ENCODE measurements at regions not wholly inside any gene's neighbourhood (a gene's known extent, or its start where the extent isn't known, plus 50 kb on each side); places are given as distances from the start of the nearest gene placed in this dataset.

DNA sequence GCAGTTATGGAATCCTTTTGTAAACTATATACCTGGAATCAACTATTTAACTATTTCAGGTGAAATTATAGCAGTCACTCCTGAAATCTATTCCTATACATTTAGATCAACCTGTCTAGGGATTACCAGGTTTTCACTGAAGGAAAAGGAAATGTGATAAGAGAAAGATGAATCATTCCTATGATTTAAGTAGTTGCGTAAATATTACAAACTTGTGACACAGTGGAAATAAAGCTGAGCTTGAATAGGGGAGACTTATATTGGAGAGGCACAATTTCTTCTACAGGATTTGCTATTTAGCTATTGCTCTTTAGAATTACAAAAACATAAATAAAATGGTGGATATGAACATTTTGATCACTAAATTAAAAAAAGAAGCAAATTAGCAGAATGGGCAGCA lies 284.1 kb upstream of the EPHA5 start:
- TF ChIP-seq EZH2 (IDR thresholded peaks at IDR 0.05; ENCODE audit: low read length, missing control alignments) = no peak
- TF ChIP-seq, protein P1, sequence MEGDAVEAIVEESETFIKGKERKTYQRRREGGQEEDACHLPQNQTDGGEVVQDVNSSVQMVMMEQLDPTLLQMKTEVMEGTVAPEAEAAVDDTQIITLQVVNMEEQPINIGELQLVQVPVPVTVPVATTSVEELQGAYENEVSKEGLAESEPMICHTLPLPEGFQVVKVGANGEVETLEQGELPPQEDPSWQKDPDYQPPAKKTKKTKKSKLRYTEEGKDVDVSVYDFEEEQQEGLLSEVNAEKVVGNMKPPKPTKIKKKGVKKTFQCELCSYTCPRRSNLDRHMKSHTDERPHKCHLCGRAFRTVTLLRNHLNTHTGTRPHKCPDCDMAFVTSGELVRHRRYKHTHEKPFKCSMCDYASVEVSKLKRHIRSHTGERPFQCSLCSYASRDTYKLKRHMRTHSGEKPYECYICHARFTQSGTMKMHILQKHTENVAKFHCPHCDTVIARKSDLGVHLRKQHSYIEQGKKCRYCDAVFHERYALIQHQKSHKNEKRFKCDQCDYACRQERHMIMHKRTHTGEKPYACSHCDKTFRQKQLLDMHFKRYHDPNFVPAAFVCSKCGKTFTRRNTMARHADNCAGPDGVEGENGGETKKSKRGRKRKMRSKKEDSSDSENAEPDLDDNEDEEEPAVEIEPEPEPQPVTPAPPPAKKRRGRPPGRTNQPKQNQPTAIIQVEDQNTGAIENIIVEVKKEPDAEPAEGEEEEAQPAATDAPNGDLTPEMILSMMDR (conservative IDR thresholded peaks at IDR 0.05 in 1 of 2, IDR thresholded peaks at IDR 0.05 in 1 of 2; ENCODE audit: low read depth in 1 of 2, low read length in 2 of 2) = no peak
- no peak for DNase-seq (ENCODE audit: low read depth in 2 of 2)

DNA sequence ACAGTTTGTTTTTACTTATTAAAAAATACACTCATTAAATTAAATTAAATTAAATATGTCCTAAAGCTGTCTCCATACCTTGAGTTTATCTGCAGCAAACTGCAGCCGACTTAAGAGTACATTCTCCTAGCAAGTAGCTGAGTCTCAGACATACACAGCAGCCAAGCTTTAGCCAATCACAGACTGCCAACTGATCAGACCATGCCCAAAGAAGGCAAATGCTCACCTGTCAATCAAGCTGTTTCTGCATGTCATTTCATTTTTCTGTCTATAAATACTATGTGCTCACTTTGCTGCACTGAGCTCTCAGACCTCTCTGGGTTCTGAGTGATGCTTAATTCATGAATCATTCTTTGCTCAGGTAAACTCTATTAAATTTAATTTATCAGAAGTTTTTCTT lies 280.9 kb upstream of the EPHA5 start:
- TF ChIP-seq, protein P1 (conservative IDR thresholded peaks at IDR 0.05 in 1 of 2, IDR thresholded peaks at IDR 0.05 in 1 of 2; ENCODE audit: low read depth in 1 of 2, low read length in 2 of 2) = no peak
- no peak for TF ChIP-seq EZH2 (IDR thresholded peaks at IDR 0.05; ENCODE audit: low read length, missing control alignments)
- DNase-seq (ENCODE audit: low read depth in 2 of 2) = no peak
- H3K27me3 ChIP-seq (ENCODE audit: control insufficient read depth, insufficient read depth, low read length) = no peaks in the 10 kb centered on the region
- H3K36me3 ChIP-seq (ENCODE audit: control insufficient read depth, insufficient read depth, low read length) = no peaks in the 10 kb centered on the region
- H3K4me1 ChIP-seq (ENCODE audit: control insufficient read depth, extremely low read depth, insufficient read depth, low read length) = no peaks in the 10 kb centered on the region
- H3K79me2 ChIP-seq (ENCODE audit: control insufficient read depth, insufficient read depth, low read length) = no peaks in the 10 kb centered on the region
- H2AFZ ChIP-seq (ENCODE audit: low read length) = no peak overlapping the region
- H3K4me3 ChIP-seq (replicated peaks in 1 of 4; ENCODE audit: control extremely low read depth in 1 of 4, insufficient read depth in 1 of 4, low read depth in 3 of 4, low read length in 4 of 4) = no peak overlapping the region
- no peaks in the 10 kb centered on the region for H4K20me1 ChIP-seq (ENCODE audit: control insufficient read depth, extremely low read depth, insufficient read depth, low read length)
- H3K9me3 ChIP-seq (ENCODE audit: control insufficient read depth, insufficient read depth, low read depth, low read length) = no peaks in the 10 kb centered on the region
- H3K27ac ChIP-seq (ENCODE audit: insufficient read depth, low read length) = no peak overlapping the region
- H3K9ac ChIP-seq (ENCODE audit: insufficient read depth, low read length) = no peak overlapping the region
- no peak overlapping the region for H3K4me2 ChIP-seq (ENCODE audit: extremely low read depth, insufficient read depth, low read length)

More for the DNA sequence above, 284.1 kb upstream of the EPHA5 start:
- no peaks in the 10 kb centered on the region for H3K36me3 ChIP-seq (ENCODE audit: control insufficient read depth, insufficient read depth, low read length)
- no peak overlapping the region for H3K9ac ChIP-seq (ENCODE audit: insufficient read depth, low read length)
- H3K4me3 ChIP-seq (replicated peaks in 1 of 4; ENCODE audit: control extremely low read depth in 1 of 4, insufficient read depth in 1 of 4, low read depth in 3 of 4, low read length in 4 of 4) = no peak overlapping the region
- no peaks in the 10 kb centered on the region for H4K20me1 ChIP-seq (ENCODE audit: control insufficient read depth, extremely low read depth, insufficient read depth, low read length)
- H3K79me2 ChIP-seq (ENCODE audit: control insufficient read depth, insufficient read depth, low read length) = no peaks in the 10 kb centered on the region
- no peak overlapping the region for H3K27ac ChIP-seq (ENCODE audit: insufficient read depth, low read length)
- no peak overlapping the region for H2AFZ ChIP-seq (ENCODE audit: low read length)
- no peaks in the 10 kb centered on the region for H3K4me1 ChIP-seq (ENCODE audit: control insufficient read depth, extremely low read depth, insufficient read depth, low read length)
- no peak overlapping the region for H3K4me2 ChIP-seq (ENCODE audit: extremely low read depth, insufficient read depth, low read length)
- no peaks in the 10 kb centered on the region for H3K27me3 ChIP-seq (ENCODE audit: control insufficient read depth, insufficient read depth, low read length)
- no peaks in the 10 kb centered on the region for H3K9me3 ChIP-seq (ENCODE audit: control insufficient read depth, insufficient read depth, low read depth, low read length)

DNA sequence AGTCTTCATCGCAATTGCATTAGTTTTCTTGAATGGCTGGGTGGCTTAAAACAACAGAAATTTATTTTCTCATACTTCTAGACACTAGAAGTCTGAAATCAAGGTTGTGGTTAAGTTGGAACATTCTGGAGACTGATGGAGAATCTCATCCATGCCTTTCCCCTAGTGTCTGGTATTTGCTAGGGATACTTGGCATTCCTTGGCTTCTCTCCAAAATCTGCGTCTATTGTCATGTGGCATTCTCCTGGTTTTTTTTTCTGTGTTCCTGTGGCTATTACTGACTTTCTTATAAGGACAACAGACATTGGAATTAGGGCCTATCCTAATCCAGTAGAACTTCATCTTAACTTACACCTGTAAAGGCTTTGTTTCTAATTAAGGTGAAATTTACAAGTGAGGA lies 272.8 kb upstream of the EPHA5 start:
- peak in 1 of 2 donors; percentile 91 for DNase-seq (ENCODE audit: low read depth in 2 of 2)
- Histone ChIP-seq H3K27me3 (ENCODE audit: control insufficient read depth, insufficient read depth, low read length) (no peaks in the 10 kb centered on the region), H3K4me3 (replicated peaks in 1 of 4; ENCODE audit: control extremely low read depth in 1 of 4, insufficient read depth in 1 of 4, low read depth in 3 of 4, low read length in 4 of 4) (no peak overlapping the region), H4K20me1 (ENCODE audit: control insufficient read depth, extremely low read depth, insufficient read depth, low read length) (no peaks in the 10 kb centered on the region), H3K4me1 (ENCODE audit: control insufficient read depth, extremely low read depth, insufficient read depth, low read length) (no peaks in the 10 kb centered on the region), H3K36me3 (ENCODE audit: control insufficient read depth, insufficient read depth, low read length) (no peaks in the 10 kb centered on the region), H3K9ac (ENCODE audit: insufficient read depth, low read length) (no peak overlapping the region), H3K79me2 (ENCODE audit: control insufficient read depth, insufficient read depth, low read length) (no peaks in the 10 kb centered on the region), H3K27ac (ENCODE audit: insufficient read depth, low read length) (no peak overlapping the region), H2AFZ (ENCODE audit: low read length) (no peak overlapping the region), H3K4me2 (ENCODE audit: extremely low read depth, insufficient read depth, low read length) (no peak overlapping the region), H3K9me3 (ENCODE audit: control insufficient read depth, insufficient read depth, low read depth, low read length) (no peaks in the 10 kb centered on the region)
- TF ChIP-seq, protein P1 (conservative IDR thresholded peaks at IDR 0.05 in 1 of 2, IDR thresholded peaks at IDR 0.05 in 1 of 2; ENCODE audit: low read depth in 1 of 2, low read length in 2 of 2) = no peak
- TF ChIP-seq EZH2 (IDR thresholded peaks at IDR 0.05; ENCODE audit: low read length, missing control alignments) = no peak
